Stomach (tissue), 8 donors: ENCODE measurements at regions not wholly inside any gene's neighbourhood (a gene's known extent, or its start where the extent isn't known, plus 50 kb on each side); places are given as distances from the start of the nearest gene placed in this dataset.

Experiments
- DNase-seq, 2 donors: peaks; one replicate each; pipeline versions ENCODE4 v3.0.0 to v3.0.0-alpha.2; 2013 to 2019
- H3K27ac ChIP-seq, 5 donors: fragments of 200-600 bp in 4 of 5; sonication (generic) in 4 of 5; one replicate each; pipeline ENCODE4 v1.5.1; 2013 to 2019; ENCODE audit warnings: mild to moderate bottlenecking in 1 of 5, moderate library complexity in 1 of 5
- H3K27me3 ChIP-seq, 3 donors: fragments of 200-600 bp; sonication (generic); one replicate each; pipeline ENCODE4 v1.5.1; 2017 to 2019; ENCODE audit warnings: mixed run types in 1 of 3
- H3K36me3 ChIP-seq, 4 donors: fragments of 200-600 bp; sonication (generic); 1 replicate in 3 of 4; 2 replicates in 1 of 4; pipeline ENCODE4 v1.5.1; 2016 to 2019
- H3K4me1 ChIP-seq, 4 donors: fragments of 200-600 bp; sonication (generic); one replicate each; pipeline ENCODE4 v1.5.1; 2016 to 2019
- H3K4me3 ChIP-seq, 4 donors: fragments of 200-600 bp; sonication (generic) in 3 of 4; one replicate each; pipeline ENCODE4 v1.5.1; 2016 to 2019; ENCODE audit warnings: mild to moderate bottlenecking in 1 of 4
- H3K9me3 ChIP-seq, 4 donors: fragments of 200-600 bp; sonication (generic); one replicate each; pipeline ENCODE4 v1.5.1; 2016 to 2019
- EP300 ChIP-seq: sonication (generic); formaldehyde crosslinking; IDR thresholded peaks from one replicate; pipeline ENCODE4 v1.6.1; 2017; ENCODE audit warnings: antibody characterized with exemption
- POLR2A ChIP-seq, 4 donors: fragments of 450-650 bp; IDR thresholded peaks; one replicate each; pipeline ENCODE4 v1.6.1; 2016; ENCODE audit warnings: antibody characterized with exemption in 4 of 4, control low read depth in 2 of 4, mild to moderate bottlenecking in 1 of 4, moderate library complexity in 1 of 4
- POLR2AphosphoS5 ChIP-seq, 3 donors: sonication (generic); formaldehyde crosslinking; IDR thresholded peaks; one replicate each; pipeline ENCODE4 v1.6.1; 2016; ENCODE audit warnings: antibody characterized with exemption in 3 of 3
- WGBS, 5 donors: extraction: QIAGEN DNeasy Blood & Tissue Kit in 3 of 5; methylation state at CpG; one replicate each; pipeline versions ENCODE4 v1.1.5 to v1.1.7; 2013 to 2018; 5-methylcytosine and 5-hydroxymethylcytosine counted together
- intact Hi-C: fragments of 100-400 bp; cut with DNase I; formaldehyde crosslinking; loops from one replicate; pipeline ENCODE4 v1.15.1; 2023; ENCODE audit warnings: low total_unique reads
- TF ChIP-seq, protein P1 (sequence below), 7 experiments: fragments of 450-650 bp in 4 of 7; fragments of 200-600 bp in 3 of 7; sonication (generic) in 3 of 7; IDR thresholded peaks; one replicate each; pipeline ENCODE4 v1.5.1; 2016 to 2019; ENCODE audit warnings: antibody characterized with exemption in 7 of 7, control low read depth in 2 of 7, mild to moderate bottlenecking in 1 of 7
- donor health status: healthy with polysubstance abuse.
- donor health status: Bipolar disorder and iron deficiency.
- donor health status: healthy.

- Histone ChIP-seq H3K27ac (no peak overlapping the region), H3K9me3 (peaks cover 3 to 52% (median 33%) of the 10 kb centered on the region in 4 donors), H3K4me1 (no peaks in the 10 kb centered on the region), H3K36me3 (no peaks in the 10 kb centered on the region), H3K4me3 (no peak overlapping the region), H3K27me3 (no peaks in the 10 kb centered on the region)
- intact Hi-C loops, result no loop called here
- DNase-seq, result no peak
- TF ChIP-seq POLR2AphosphoS5 (IDR thresholded peaks at IDR 0.05) (no peak), EP300 (no peak)
- TF ChIP-seq, protein P1, sequence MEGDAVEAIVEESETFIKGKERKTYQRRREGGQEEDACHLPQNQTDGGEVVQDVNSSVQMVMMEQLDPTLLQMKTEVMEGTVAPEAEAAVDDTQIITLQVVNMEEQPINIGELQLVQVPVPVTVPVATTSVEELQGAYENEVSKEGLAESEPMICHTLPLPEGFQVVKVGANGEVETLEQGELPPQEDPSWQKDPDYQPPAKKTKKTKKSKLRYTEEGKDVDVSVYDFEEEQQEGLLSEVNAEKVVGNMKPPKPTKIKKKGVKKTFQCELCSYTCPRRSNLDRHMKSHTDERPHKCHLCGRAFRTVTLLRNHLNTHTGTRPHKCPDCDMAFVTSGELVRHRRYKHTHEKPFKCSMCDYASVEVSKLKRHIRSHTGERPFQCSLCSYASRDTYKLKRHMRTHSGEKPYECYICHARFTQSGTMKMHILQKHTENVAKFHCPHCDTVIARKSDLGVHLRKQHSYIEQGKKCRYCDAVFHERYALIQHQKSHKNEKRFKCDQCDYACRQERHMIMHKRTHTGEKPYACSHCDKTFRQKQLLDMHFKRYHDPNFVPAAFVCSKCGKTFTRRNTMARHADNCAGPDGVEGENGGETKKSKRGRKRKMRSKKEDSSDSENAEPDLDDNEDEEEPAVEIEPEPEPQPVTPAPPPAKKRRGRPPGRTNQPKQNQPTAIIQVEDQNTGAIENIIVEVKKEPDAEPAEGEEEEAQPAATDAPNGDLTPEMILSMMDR (IDR thresholded peaks at IDR 0.05), result no peak
- 82 to 97% (median 93%) methylated on average over 2 of the region's 2 CpGs for WGBS, 5 donors
Measured at GRCh38 chr2:58826795-58827194, 585.7 kb upstream of the FANCL start.

- intact Hi-C loops, result no loop called here
- no peak for TF ChIP-seq POLR2AphosphoS5 (IDR thresholded peaks at IDR 0.05)
- TF ChIP-seq, protein P1 (IDR thresholded peaks at IDR 0.05), result no peak
- no peak for TF ChIP-seq EP300
- TF ChIP-seq POLR2A (IDR thresholded peaks at IDR 0.05), result no peak
- WGBS, 5 donors, result 52 to 71% (median 66%) methylated on average over 4 of the region's 4 CpGs
Measured at GRCh38 chr2:58812771-58813344, 571.7 kb upstream of the FANCL start.

GRCh38 chr2:58805126-58805525 lies 564.0 kb upstream of the FANCL start:
- TF ChIP-seq POLR2A (IDR thresholded peaks at IDR 0.05), result no peak
- no peak for TF ChIP-seq POLR2AphosphoS5 (IDR thresholded peaks at IDR 0.05)
- TF ChIP-seq, protein P1 (IDR thresholded peaks at IDR 0.05), result no peak
- no peak for TF ChIP-seq EP300
- intact Hi-C loops, result no loop called here
- 73 to 96% (median 83%) methylated on average over 1 of the region's 1 CpG for WGBS, 5 donors
- no peak overlapping the region for H3K27ac ChIP-seq
- no peaks in the 10 kb centered on the region for H3K27me3 ChIP-seq
- H3K4me1 ChIP-seq, result no peaks in the 10 kb centered on the region
- no peaks in the 10 kb centered on the region for H3K36me3 ChIP-seq
- DNase-seq, result no peak
- no peak overlapping the region for H3K4me3 ChIP-seq
- no peaks in the 10 kb centered on the region for H3K9me3 ChIP-seq

More at GRCh38 chr2:58812771-58813344, 571.7 kb upstream of the FANCL start:
- Histone ChIP-seq H3K4me3 (no peak overlapping the region), H3K27me3 (no peaks in the 10 kb centered on the region), H3K9me3 (no peaks in the 10 kb centered on the region), H3K36me3 (no peaks in the 10 kb centered on the region), H3K4me1 (no peaks in the 10 kb centered on the region), H3K27ac (no peak overlapping the region)
- DNase-seq, result no peak

- Histone ChIP-seq H3K27ac (no peak overlapping the region), H3K27me3 (no peaks in the 10 kb centered on the region), H3K9me3 (no peaks in the 10 kb centered on the region), H3K36me3 (no peaks in the 10 kb centered on the region), H3K4me1 (no peaks in the 10 kb centered on the region), H3K4me3 (no peak overlapping the region)
- 64 to 82% (median 75%) methylated on average over 2 of the region's 2 CpGs for WGBS, 5 donors
- no peak for DNase-seq
- TF ChIP-seq POLR2AphosphoS5 (IDR thresholded peaks at IDR 0.05) (no peak), POLR2A (IDR thresholded peaks at IDR 0.05) (no peak)
- intact Hi-C loops, result no loop called here
Measured at GRCh38 chr2:58803192-58803591, 562.1 kb upstream of the FANCL start.

GRCh38 chr2:58800881-58801280 lies 559.8 kb upstream of the FANCL start:
- no peak for DNase-seq
- H3K27me3 ChIP-seq, result no peaks in the 10 kb centered on the region
- intact Hi-C loops, result no loop called here
- H3K4me3 ChIP-seq, result no peak overlapping the region
- TF ChIP-seq, protein P1 (IDR thresholded peaks at IDR 0.05), result no peak
- no peak for TF ChIP-seq POLR2A (IDR thresholded peaks at IDR 0.05)
- TF ChIP-seq EP300, result no peak
- no peak for TF ChIP-seq POLR2AphosphoS5 (IDR thresholded peaks at IDR 0.05)
- 51 to 64% (median 56%) methylated on average over 4 of the region's 4 CpGs for WGBS, 5 donors
- H3K9me3 ChIP-seq, result no peaks in the 10 kb centered on the region
- no peak overlapping the region for H3K27ac ChIP-seq
- no peaks in the 10 kb centered on the region for H3K4me1 ChIP-seq
- no peaks in the 10 kb centered on the region for H3K36me3 ChIP-seq
